GM12878 (cell line): ENCODE measurements at regions not wholly inside any gene's neighbourhood (a gene's known extent, or its start where the extent isn't known, plus 50 kb on each side); places are given as distances from the start of the nearest gene placed in this dataset.

Experiments used
- ATAC-seq: fragments of 200-7000 bp; cut with Tn5 transposase; 3 replicates; pipeline ENCODE4 v1.9.1; 2020; ENCODE audit warnings: mild to moderate bottlenecking, moderate library complexity
- BruUV-seq: library from RNA; stranded (reverse); fragments of 400-500 nt; replicated peaks from 2 replicates; lab custom pipeline; 2021; lab: Mats Ljungman, UMichigan
- CTCF ChIA-PET: fragments of 300-600 bp; sonication (Branson Sonifier 250); formaldehyde crosslinking; extraction: SDS; loops from one replicate; lab custom pipeline; 2021; ENCODE audit warnings: inconsistent platforms; lab: Yijun Ruan, JAX
- POLR2A ChIA-PET: fragments of 350-600 bp; formaldehyde crosslinking; extraction: SDS; loops from one replicate; lab custom pipeline; 2021; ENCODE audit warnings: inconsistent platforms; lab: Charles Lee
- RAD21 ChIA-PET: fragments of 300-600 bp; sonication (Branson Sonifier 250); formaldehyde crosslinking; loops from one replicate; lab custom pipeline; 2023; ENCODE audit warnings: antibody characterized with exemption; ENCODE audit not compliant: unreplicated experiment; lab: Charles Lee
- SMC1A ChIA-PET: fragments of 300-600 bp; sonication (Branson Sonifier 250); formaldehyde crosslinking; loops from one replicate; lab custom pipeline; 2023; ENCODE audit not compliant: unreplicated experiment, uncharacterized antibody; lab: Charles Lee
- DNase-seq: peaks from one replicate; pipeline ENCODE4 v3.0.0-alpha.2; 2011; ENCODE audit warnings: low read depth, low spot score
- FAIRE-seq: peaks from 3 replicates; lab custom pipeline; 2011; peaks lifted over from hg19 to GRCh38; lab: Jason Lieb, UNC
- H2AFZ ChIP-seq: 2 replicates; pipeline ENCODE4 v1.6.0; 2011; ENCODE audit warnings: low read depth, low read length, control low read depth; ENCODE audit not compliant: control insufficient read depth
- H3K27ac ChIP-seq: 2 replicates; pipeline ENCODE4 v1.5.1; 2011; ENCODE audit warnings: control low read depth; ENCODE audit not compliant: control insufficient read depth, insufficient read depth
- H3K27me3 ChIP-seq, 2 experiments: replicated peaks in 1 of 2; 2 replicates each; pipeline versions ENCODE4 v1.6.0 to v1.6.1; 2011; ENCODE audit warnings: low read length in 1 of 2; ENCODE audit not compliant: control insufficient read depth in 2 of 2, insufficient read depth in 2 of 2
- H3K36me3 ChIP-seq, 2 experiments: 2 replicates each; pipeline ENCODE4 v1.5.1; 2011; ENCODE audit warnings: low read length in 1 of 2; ENCODE audit not compliant: control insufficient read depth in 2 of 2, insufficient read depth in 2 of 2
- H3K4me1 ChIP-seq: 2 replicates; pipeline ENCODE4 v1.6.1; 2011; ENCODE audit warnings: mild to moderate bottlenecking, low read length, moderate library complexity, mixed read lengths; ENCODE audit not compliant: control insufficient read depth, insufficient read depth
- H3K4me2 ChIP-seq: 2 replicates; pipeline ENCODE4 v1.6.0; 2011; ENCODE audit warnings: control low read depth; ENCODE audit not compliant: control insufficient read depth, insufficient read depth
- H3K4me3 ChIP-seq: fragments of 200-600 bp; sonication (generic); 2 replicates; pipeline ENCODE4 v1.5.1; 2016
- H3K79me2 ChIP-seq: 2 replicates; pipeline ENCODE4 v1.6.0; 2011; ENCODE audit warnings: low read length; ENCODE audit not compliant: control insufficient read depth, insufficient read depth
- H3K9ac ChIP-seq: 2 replicates; pipeline ENCODE4 v1.8.0; 2011; ENCODE audit warnings: low read length, control low read depth, mixed read lengths; ENCODE audit not compliant: control insufficient read depth, insufficient read depth
- H3K9me3 ChIP-seq: replicated peaks from 3 replicates; pipeline ENCODE4 v1.5.1; 2011; ENCODE audit warnings: mild to moderate bottlenecking, low read length; ENCODE audit not compliant: control insufficient read depth, insufficient read depth
- H4K20me1 ChIP-seq: 2 replicates; pipeline ENCODE4 v1.6.0; 2011; ENCODE audit not compliant: control insufficient read depth, insufficient read depth
- CHD2 ChIP-seq: IDR thresholded peaks from 2 replicates; pipeline ENCODE4 v1.6.1; 2011; ENCODE audit warnings: low read depth, low read length, improper control_type of control experiment, borderline replicate concordance
- DPF2 ChIP-seq: fragments of 450-650 bp; IDR thresholded peaks from 2 replicates; pipeline ENCODE4 v1.6.1; 2017; ENCODE audit warnings: mild to moderate bottlenecking
- ESRRA ChIP-seq: IDR thresholded peaks from 2 replicates; pipeline ENCODE4 v1.6.1; 2012; ENCODE audit warnings: mild to moderate bottlenecking, low read length, improper control_type of control experiment
- TCF3 ChIP-seq: IDR thresholded peaks from 2 replicates; pipeline ENCODE4 v1.6.1; 2012; ENCODE audit warnings: low read depth, mild to moderate bottlenecking, low read length, borderline replicate concordance; ENCODE audit not compliant: insufficient read depth
- TCF7 ChIP-seq: IDR thresholded peaks from 2 replicates; pipeline ENCODE4 v1.6.1; 2014; ENCODE audit warnings: antibody characterized with exemption, borderline replicate concordance
- WGBS: methylation state at CpG from one replicate; pipeline ENCODE4 v1.1.6; 2016; ENCODE audit warnings: low lambda C conversion rate; ENCODE audit not compliant: insufficient replicate concordance, insufficient coverage; ENCODE audit errors: missing lambda C conversion rate; 5-methylcytosine and 5-hydroxymethylcytosine counted together
- in situ Hi-C: fragments of 300-500 bp; cut with MboI; formaldehyde crosslinking; loops from 9 replicates; pipeline ENCODE4 v1.14.3; 2018; ENCODE audit warnings: mixed read lengths
- intact Hi-C: fragments of 100-400 bp; cut with micrococcal nuclease; formaldehyde crosslinking; loops from one replicate; pipeline ENCODE4 v1.14.2; 2022; ENCODE audit not compliant: unreplicated experiment
- TF ChIP-seq, protein P1 (sequence below): fragments of 450-650 bp; IDR thresholded peaks from 2 replicates; pipeline ENCODE4 v1.6.1; 2017; ENCODE audit warnings: mild to moderate bottlenecking, moderate library complexity
- TF ChIP-seq, protein P2 (sequence below): fragments of 150-350 bp; IDR thresholded peaks from 2 replicates; pipeline ENCODE4 v1.6.1; 2014; ENCODE audit warnings: mild to moderate bottlenecking, low read depth, low read length
- TF ChIP-seq, protein P3 (sequence below): fragments of 450-650 bp; IDR thresholded peaks from 2 replicates; pipeline ENCODE4 v1.6.1; 2016; ENCODE audit warnings: mild to moderate bottlenecking
- TF ChIP-seq, protein P4 (sequence below): fragments of 450-650 bp; IDR thresholded peaks from 2 replicates; pipeline ENCODE4 v1.6.1; 2017; ENCODE audit warnings: mild to moderate bottlenecking

DNA sequence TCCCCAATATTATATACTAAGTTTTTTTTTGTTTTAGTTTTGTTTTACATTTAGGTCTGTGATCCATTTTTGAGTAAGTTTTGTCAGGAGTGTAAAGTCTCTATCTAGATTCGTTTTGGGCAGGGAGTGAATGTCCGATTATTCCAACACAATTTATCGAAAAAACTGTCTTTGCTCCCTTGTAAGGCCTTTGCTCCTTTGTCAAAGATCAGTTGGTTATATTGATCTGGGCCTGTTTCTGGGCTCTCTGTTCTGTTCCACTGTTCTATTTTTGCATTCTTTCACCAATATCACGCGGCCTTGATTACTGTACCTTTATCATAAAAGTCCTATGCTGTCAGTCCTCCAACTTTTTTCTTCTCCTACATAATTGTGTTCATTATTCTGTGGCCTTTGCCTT, 276.5 kb upstream of the ZC3H15 start (continued):
- TF ChIP-seq, protein P1, sequence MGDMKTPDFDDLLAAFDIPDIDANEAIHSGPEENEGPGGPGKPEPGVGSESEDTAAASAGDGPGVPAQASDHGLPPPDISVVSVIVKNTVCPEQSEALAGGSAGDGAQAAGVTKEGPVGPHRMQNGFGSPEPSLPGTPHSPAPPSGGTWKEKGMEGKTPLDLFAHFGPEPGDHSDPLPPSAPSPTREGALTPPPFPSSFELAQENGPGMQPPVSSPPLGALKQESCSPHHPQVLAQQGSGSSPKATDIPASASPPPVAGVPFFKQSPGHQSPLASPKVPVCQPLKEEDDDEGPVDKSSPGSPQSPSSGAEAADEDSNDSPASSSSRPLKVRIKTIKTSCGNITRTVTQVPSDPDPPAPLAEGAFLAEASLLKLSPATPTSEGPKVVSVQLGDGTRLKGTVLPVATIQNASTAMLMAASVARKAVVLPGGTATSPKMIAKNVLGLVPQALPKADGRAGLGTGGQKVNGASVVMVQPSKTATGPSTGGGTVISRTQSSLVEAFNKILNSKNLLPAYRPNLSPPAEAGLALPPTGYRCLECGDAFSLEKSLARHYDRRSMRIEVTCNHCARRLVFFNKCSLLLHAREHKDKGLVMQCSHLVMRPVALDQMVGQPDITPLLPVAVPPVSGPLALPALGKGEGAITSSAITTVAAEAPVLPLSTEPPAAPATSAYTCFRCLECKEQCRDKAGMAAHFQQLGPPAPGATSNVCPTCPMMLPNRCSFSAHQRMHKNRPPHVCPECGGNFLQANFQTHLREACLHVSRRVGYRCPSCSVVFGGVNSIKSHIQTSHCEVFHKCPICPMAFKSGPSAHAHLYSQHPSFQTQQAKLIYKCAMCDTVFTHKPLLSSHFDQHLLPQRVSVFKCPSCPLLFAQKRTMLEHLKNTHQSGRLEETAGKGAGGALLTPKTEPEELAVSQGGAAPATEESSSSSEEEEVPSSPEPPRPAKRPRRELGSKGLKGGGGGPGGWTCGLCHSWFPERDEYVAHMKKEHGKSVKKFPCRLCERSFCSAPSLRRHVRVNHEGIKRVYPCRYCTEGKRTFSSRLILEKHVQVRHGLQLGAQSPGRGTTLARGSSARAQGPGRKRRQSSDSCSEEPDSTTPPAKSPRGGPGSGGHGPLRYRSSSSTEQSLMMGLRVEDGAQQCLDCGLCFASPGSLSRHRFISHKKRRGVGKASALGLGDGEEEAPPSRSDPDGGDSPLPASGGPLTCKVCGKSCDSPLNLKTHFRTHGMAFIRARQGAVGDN, result no peak
- TF ChIP-seq TCF7, result no peak

DNA sequence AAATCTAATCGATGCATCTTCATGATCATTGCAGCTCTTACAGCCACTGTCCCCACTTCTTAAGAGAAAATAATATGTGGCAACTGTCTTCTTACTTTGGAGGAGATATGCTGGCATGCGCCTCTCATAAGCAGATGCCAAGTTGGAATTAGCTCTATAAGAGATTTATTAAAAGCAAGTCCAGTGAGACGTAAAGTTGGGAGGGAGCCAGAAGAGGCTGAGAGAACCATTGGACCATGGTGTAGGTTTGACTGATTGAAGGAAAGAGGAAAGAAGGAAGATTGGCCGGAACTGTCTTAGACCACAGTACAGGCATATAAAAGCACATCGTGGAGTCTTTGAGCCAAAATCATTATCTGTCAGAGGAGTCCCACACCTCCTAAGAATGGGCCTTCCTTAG, 265.7 kb upstream of the ZC3H15 start:
- in situ Hi-C loops, result no loop called here
- Histone ChIP-seq H3K4me3 (no peak overlapping the region), H3K9me3 (no peaks in the 10 kb centered on the region; the same call in 2 of the 3 replicates), H3K9ac (no peak overlapping the region), H3K36me3 (no peaks in the 10 kb centered on the region), H3K4me2 (no peak overlapping the region), H2AFZ (no peak overlapping the region), H3K79me2 (no peaks in the 10 kb centered on the region), H3K27me3 (no peaks in the 10 kb centered on the region), H4K20me1 (no peaks in the 10 kb centered on the region), H3K27ac (no peak overlapping the region)
- DNase-seq (no peak), ATAC-seq (no peak)
- WGBS, result 74% methylated on average over 5 of the region's 5 CpGs
- ChIA-PET POLR2A (no interaction called here), RAD21 (no interaction called here), SMC1A (no interaction called here), CTCF (no interaction called here)
- intact Hi-C loops, result no loop called here
- BruUV-seq, result no TSS peak
- no peak for TF ChIP-seq CHD2
- TF ChIP-seq TCF3, result no peak
- TF ChIP-seq, protein P2, sequence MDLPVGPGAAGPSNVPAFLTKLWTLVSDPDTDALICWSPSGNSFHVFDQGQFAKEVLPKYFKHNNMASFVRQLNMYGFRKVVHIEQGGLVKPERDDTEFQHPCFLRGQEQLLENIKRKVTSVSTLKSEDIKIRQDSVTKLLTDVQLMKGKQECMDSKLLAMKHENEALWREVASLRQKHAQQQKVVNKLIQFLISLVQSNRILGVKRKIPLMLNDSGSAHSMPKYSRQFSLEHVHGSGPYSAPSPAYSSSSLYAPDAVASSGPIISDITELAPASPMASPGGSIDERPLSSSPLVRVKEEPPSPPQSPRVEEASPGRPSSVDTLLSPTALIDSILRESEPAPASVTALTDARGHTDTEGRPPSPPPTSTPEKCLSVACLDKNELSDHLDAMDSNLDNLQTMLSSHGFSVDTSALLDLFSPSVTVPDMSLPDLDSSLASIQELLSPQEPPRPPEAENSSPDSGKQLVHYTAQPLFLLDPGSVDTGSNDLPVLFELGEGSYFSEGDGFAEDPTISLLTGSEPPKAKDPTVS, result no peak
- TF ChIP-seq DPF2, result no peak
- TF ChIP-seq, protein P3, sequence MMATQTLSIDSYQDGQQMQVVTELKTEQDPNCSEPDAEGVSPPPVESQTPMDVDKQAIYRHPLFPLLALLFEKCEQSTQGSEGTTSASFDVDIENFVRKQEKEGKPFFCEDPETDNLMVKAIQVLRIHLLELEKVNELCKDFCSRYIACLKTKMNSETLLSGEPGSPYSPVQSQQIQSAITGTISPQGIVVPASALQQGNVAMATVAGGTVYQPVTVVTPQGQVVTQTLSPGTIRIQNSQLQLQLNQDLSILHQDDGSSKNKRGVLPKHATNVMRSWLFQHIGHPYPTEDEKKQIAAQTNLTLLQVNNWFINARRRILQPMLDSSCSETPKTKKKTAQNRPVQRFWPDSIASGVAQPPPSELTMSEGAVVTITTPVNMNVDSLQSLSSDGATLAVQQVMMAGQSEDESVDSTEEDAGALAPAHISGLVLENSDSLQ, result no peak
- TF ChIP-seq, protein P4, sequence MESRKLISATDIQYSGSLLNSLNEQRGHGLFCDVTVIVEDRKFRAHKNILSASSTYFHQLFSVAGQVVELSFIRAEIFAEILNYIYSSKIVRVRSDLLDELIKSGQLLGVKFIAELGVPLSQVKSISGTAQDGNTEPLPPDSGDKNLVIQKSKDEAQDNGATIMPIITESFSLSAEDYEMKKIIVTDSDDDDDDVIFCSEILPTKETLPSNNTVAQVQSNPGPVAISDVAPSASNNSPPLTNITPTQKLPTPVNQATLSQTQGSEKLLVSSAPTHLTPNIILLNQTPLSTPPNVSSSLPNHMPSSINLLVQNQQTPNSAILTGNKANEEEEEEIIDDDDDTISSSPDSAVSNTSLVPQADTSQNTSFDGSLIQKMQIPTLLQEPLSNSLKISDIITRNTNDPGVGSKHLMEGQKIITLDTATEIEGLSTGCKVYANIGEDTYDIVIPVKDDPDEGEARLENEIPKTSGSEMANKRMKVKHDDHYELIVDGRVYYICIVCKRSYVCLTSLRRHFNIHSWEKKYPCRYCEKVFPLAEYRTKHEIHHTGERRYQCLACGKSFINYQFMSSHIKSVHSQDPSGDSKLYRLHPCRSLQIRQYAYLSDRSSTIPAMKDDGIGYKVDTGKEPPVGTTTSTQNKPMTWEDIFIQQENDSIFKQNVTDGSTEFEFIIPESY, result no peak
- no peak for TF ChIP-seq ESRRA
- TF ChIP-seq, all 136 proteins: peak for 0
- H3K4me1 ChIP-seq, result no peaks in the 10 kb centered on the region
- no peak for FAIRE-seq
